Ishikawa (cell line): ENCODE measurements at regions not wholly inside any gene's neighbourhood (a gene's known extent, or its start where the extent isn't known, plus 50 kb on each side); places are given as distances from the start of the nearest gene placed in this dataset.

ENCODE experiments used
- CEBPB ChIP-seq: IDR thresholded peaks from 2 replicates; pipeline ENCODE4 v1.6.1; 2012
- CREB1 ChIP-seq: IDR thresholded peaks from 2 replicates; pipeline ENCODE4 v1.6.1; 2012; ENCODE audit warnings: low read depth
- EGR1 ChIP-seq: IDR thresholded peaks from 2 replicates; pipeline ENCODE4 v1.6.1; 2012
- EP300 ChIP-seq: IDR thresholded peaks from 2 replicates; pipeline ENCODE4 v1.6.1; 2012; ENCODE audit warnings: borderline replicate concordance
- FOXM1 ChIP-seq: IDR thresholded peaks from 2 replicates; pipeline ENCODE4 v1.6.1; 2012; ENCODE audit warnings: low read depth, borderline replicate concordance
- NFIC ChIP-seq: IDR thresholded peaks from 2 replicates; pipeline ENCODE4 v1.6.1; 2012
- RAD21 ChIP-seq: IDR thresholded peaks from 2 replicates; pipeline ENCODE4 v1.6.1; 2012; ENCODE audit warnings: low read depth
- TAF1 ChIP-seq: IDR thresholded peaks from 2 replicates; pipeline ENCODE4 v1.6.1; 2012; ENCODE audit warnings: low read depth, mild to moderate bottlenecking
- TCF12 ChIP-seq: IDR thresholded peaks from 2 replicates; pipeline ENCODE4 v1.6.1; 2012; ENCODE audit warnings: low read depth
- TEAD4 ChIP-seq: IDR thresholded peaks from 2 replicates; pipeline ENCODE4 v1.6.1; 2012
- YY1 ChIP-seq: IDR thresholded peaks from 2 replicates; pipeline ENCODE4 v1.6.1; 2012; ENCODE audit warnings: low read depth
- ZBTB7A ChIP-seq: IDR thresholded peaks from 2 replicates; pipeline ENCODE4 v1.6.1; 2012; ENCODE audit warnings: low read depth
- TF ChIP-seq, protein P1 (sequence below): IDR thresholded peaks from 2 replicates; pipeline ENCODE4 v1.6.1; 2012
- TF ChIP-seq, protein P2 (sequence below): IDR thresholded peaks from 2 replicates; pipeline ENCODE4 v1.6.1; 2012; ENCODE audit warnings: low read depth, mild to moderate bottlenecking
- TF ChIP-seq, protein P3 (sequence below): IDR thresholded peaks from 2 replicates; pipeline ENCODE4 v1.6.1; 2012

GRCh38 chr6:40877362-40877761 is 161.7 kb downstream of the UNC5CL start:
- TF ChIP-seq CEBPB, result no peak
- no peak for TF ChIP-seq TEAD4
- TF ChIP-seq, protein P1, sequence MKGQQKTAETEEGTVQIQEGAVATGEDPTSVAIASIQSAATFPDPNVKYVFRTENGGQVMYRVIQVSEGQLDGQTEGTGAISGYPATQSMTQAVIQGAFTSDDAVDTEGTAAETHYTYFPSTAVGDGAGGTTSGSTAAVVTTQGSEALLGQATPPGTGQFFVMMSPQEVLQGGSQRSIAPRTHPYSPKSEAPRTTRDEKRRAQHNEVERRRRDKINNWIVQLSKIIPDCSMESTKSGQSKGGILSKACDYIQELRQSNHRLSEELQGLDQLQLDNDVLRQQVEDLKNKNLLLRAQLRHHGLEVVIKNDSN, result no peak
- TF ChIP-seq NFIC, result no peak
- TF ChIP-seq TCF12, result no peak
- TF ChIP-seq EGR1, result no peak
- TF ChIP-seq TAF1, result no peak
- TF ChIP-seq CREB1, result no peak
- no peak for TF ChIP-seq EP300
- TF ChIP-seq RAD21, result no peak

GRCh38 chr6:40876336-40876735 is 162.7 kb downstream of the UNC5CL start:
- TF ChIP-seq, protein P2, sequence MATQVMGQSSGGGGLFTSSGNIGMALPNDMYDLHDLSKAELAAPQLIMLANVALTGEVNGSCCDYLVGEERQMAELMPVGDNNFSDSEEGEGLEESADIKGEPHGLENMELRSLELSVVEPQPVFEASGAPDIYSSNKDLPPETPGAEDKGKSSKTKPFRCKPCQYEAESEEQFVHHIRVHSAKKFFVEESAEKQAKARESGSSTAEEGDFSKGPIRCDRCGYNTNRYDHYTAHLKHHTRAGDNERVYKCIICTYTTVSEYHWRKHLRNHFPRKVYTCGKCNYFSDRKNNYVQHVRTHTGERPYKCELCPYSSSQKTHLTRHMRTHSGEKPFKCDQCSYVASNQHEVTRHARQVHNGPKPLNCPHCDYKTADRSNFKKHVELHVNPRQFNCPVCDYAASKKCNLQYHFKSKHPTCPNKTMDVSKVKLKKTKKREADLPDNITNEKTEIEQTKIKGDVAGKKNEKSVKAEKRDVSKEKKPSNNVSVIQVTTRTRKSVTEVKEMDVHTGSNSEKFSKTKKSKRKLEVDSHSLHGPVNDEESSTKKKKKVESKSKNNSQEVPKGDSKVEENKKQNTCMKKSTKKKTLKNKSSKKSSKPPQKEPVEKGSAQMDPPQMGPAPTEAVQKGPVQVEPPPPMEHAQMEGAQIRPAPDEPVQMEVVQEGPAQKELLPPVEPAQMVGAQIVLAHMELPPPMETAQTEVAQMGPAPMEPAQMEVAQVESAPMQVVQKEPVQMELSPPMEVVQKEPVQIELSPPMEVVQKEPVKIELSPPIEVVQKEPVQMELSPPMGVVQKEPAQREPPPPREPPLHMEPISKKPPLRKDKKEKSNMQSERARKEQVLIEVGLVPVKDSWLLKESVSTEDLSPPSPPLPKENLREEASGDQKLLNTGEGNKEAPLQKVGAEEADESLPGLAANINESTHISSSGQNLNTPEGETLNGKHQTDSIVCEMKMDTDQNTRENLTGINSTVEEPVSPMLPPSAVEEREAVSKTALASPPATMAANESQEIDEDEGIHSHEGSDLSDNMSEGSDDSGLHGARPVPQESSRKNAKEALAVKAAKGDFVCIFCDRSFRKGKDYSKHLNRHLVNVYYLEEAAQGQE, result no peak
- no peak for TF ChIP-seq EP300
- TF ChIP-seq CREB1, result no peak
- TF ChIP-seq TAF1, result no peak
- no peak for TF ChIP-seq NFIC
- TF ChIP-seq EGR1, result no peak
- no peak for TF ChIP-seq TCF12
- TF ChIP-seq TEAD4, result no peak
- TF ChIP-seq ZBTB7A, result no peak

DNA sequence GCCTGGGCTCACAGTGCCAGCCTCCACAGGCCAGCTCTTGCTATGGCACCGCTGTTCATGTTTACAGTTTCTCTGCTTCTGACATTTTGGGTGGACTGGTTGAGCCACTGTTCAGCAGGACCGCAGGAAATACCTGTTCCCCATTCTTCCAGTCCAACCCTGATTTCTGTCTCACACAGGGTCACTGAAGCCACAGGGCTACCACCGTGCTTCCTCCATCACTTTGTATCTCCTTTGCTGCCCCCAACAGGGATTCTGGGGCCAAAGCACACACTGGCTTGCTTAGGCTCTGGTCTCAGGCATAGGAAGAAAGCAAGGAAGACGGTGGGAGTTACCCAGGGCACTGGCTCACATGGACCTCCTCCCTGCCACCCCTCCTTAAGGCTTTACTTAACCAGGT is 164.5 kb downstream of the UNC5CL start:
- TF ChIP-seq EP300, result no peak
- TF ChIP-seq EGR1, result no peak
- no peak for TF ChIP-seq ZBTB7A
- TF ChIP-seq FOXM1, result no peak
- no peak for TF ChIP-seq NFIC
- TF ChIP-seq TCF12, result no peak
- no peak for TF ChIP-seq TAF1
- no peak for TF ChIP-seq TEAD4
- TF ChIP-seq CREB1, result no peak
- TF ChIP-seq YY1, result no peak
- TF ChIP-seq, protein P3, sequence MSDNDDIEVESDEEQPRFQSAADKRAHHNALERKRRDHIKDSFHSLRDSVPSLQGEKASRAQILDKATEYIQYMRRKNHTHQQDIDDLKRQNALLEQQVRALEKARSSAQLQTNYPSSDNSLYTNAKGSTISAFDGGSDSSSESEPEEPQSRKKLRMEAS, result no peak
- no peak for TF ChIP-seq RAD21
- TF ChIP-seq CEBPB, result no peak
- TF ChIP-seq, protein P2, result no peak
- TF ChIP-seq, protein P1, result no peak

DNA sequence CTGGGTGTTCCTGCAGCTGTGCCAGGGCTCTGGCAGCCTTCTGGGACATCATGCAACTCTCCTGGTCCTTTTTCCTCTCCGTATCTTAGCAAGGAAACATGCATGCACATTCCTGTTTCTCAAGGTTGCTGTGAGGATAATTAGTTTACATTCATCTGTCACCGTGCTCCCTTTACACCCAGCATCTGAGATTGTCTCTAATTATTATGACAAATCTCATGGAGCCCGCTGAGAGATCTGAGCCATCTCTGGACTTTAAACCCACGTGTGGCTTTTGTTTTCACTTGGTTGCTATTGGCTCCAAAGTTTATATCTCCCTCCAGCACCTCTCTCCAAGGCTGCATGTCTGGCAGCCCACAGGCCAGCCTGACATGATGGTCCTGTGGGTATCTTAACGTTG is 167.6 kb downstream of the UNC5CL start:
- no peak for TF ChIP-seq EP300
- TF ChIP-seq, protein P1, result no peak
- no peak for TF ChIP-seq TAF1
- TF ChIP-seq NFIC, result no peak
- TF ChIP-seq ZBTB7A, result no peak
- no peak for TF ChIP-seq TCF12

DNA sequence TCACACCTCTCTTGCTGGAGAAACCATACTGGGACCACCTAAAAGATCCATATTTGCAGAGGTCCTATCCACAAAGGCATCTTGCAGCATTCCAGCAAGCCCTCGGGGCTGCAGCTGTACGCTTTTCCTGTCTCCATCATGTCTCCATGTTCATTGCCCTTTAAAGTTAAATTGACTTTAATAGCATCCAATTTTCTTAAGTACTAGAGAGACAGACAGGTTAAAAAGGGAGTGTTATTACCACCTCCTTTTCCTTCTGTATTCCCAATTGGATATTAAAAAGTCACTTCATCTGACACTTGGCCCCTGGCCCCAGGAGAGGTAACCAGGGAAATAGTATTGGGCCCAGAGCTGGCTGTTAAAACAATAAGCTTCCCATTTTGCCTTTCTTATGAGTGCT is 178.6 kb downstream of the UNC5CL start:
- TF ChIP-seq ZBTB7A (no peak), TCF12 (no peak), NFIC (no peak), TAF1 (no peak), TEAD4 (no peak), EGR1 (no peak), RAD21 (no peak), EP300 (no peak), CREB1 (no peak), YY1 (no peak), FOXM1 (no peak), CEBPB (no peak)
- TF ChIP-seq, protein P3, result no peak
- TF ChIP-seq, protein P1, result no peak
- TF ChIP-seq, protein P2, result no peak
